ENCODE measurements at regions not wholly inside any gene's neighbourhood (a gene's known extent, or its start where the extent isn't known, plus 50 kb on each side); places are given as distances from the start of the nearest gene placed in this dataset.

DNA sequence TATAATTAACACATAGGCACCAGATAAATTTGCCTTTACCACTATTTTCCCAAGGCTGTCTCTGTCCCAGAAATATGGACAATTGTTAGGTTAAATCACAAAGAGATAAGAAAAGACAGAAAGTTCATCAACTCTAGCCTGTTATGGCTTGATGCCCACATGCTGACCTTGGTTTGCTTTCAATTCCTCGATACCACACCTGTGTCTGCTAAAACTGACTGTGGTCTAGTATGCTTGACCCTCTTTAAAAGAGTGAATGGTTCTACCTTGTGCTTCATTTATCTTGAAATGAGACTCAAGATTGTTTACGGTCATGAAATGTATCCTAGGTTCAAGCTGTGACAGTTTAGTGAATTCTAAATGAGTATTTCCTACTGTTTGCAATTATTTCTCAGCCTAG lies 909.0 kb upstream of the LRRTM1 start:
- DNase-seq = no peak

DNA sequence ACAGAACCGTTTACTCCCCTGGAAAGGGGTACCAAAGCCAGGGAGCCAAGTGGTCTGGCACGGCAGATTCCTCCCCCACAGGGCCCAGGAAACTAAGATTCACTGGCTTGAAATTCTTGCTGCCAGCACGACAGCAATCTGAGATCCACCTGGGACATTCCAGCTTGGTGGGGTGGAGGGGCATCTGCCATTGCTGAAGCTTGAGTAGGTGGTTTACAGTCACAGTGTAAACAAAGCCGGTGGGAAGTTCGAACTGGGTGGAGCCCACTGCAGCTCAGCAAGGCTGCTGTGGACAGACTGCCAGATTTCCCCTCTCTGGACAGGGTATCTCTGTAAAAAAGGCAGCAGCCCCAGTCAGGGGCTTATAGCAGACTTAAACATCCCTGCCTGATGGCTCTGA lies 901.7 kb upstream of the LRRTM1 start:
- no peak for DNase-seq

DNA sequence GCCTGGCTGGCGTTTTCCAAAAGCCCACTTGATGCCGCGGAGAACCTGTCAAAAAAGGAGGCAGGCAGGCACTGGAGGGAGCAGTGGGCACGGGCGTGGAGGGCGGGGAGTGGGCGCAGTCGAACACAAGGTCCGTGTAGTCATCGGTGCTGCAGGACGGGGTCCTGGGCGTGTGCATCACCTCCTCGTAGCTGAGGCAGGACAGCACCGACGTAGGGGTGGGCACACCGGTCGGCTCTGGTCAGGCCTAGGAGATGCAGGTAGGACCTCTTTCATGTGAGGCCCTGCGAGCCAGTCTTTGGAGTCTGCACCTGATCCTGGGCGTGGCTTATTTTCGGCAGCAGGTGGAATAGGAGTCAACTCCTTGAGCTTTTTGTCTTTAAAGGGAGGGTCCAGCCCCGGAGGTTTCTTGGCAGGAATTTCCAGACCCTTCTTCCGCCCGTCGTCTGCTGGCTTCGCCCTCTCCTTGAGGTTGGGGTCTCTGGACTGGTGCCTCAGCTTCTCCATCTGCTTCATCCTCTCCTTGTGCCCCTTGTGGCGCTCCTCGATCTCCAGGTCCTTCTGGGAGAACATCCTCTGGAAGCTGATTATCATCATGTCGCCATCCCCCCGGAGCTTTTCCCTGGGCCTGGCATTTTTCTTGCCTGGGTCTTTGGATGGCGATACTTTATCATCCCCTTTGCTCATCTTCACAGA lies 892.5 kb upstream of the LRRTM1 start:
- no peak for DNase-seq

DNA sequence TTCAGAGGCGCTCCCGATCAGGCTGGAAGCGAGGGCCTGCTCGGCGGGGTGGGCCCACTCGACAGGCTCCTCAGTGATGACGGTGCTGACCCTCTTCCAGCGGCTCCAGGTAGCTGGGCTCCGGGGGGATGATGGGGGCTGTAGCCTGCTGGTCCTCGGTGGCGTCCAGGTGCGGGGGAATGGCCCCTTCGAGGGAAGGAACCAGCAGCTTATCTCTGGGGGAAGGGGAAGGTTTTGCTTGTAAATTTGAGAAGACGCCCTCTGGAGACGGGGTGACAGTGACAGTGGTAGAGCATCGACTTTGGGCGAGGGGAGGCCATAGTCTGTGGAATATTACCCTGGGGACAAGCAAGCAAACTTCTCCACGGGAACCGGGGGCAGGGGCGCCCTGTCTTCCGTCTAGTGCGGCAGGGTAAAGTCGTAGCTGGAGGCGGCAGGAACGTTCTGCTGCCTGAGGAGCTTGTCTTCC lies 891.9 kb upstream of the LRRTM1 start:
- DNase-seq = no peak

DNA sequence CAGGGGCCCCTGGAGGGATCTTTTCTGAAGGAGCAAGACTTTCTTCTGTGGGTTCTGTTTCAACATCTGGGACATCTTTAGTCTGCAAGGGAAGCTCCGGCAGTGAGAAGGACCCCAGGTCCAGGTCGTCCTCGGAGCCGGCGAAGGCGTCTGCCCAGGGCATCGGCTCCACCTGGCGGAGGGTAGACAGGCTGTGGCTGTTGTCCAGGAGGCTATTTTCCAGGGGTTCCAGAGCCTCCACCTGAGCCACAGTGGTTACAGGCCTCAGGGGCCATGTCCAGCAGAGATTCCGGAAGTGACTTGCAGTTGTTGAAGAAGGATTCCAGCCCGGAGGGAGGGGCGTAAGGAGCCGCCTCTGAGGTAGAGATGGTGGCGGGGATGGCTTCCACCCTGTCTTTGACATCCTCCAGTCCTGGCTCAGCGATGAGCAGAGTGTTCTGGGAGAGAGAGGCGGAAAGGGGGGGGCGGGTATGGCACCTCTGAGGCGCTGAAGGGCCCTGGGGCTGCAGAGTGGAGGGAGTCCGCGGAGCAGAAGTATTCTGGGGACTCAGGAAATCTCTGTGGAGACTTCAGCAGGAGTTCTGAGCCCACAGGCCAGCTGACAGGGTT lies 891.3 kb upstream of the LRRTM1 start:
- DNase-seq = no peak

DNA sequence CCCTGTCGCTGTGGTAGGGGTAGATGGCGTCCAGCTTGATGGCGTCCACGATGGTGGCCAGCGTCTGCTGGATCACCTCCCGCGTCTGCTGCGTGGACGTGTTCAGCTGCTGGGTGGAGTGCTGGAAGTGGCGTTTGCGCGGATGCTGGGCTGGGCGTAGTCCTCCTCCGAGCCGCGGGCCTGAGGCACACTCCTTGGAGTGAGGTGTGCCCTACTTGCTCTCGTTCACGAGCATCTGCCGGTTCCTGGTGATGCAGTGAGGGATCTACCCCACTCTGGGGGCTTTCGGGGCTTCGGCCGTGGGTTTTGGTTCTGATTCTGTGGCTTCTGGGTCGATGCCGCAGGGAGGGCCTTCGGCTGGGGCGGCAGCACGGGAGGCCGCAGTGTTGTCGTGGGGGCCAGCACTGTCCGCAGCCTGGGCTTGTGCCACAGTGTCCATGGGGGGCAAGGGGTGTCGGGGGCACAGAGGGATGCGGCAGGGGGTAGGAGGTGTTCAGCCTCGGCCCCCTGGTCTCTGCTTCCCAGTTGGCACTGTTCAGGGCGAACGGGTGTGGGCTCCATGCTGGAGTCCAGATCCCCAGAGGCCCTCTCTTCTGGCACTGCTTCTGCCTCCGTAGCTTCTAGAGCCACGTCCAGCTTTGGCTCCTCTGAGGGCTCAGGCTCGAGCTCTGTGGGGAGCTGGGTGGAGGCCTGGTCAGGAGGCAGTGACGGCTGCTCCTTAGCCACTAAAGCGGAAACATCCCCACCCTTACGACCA lies 890.6 kb upstream of the LRRTM1 start:
- no peak for DNase-seq

DNA sequence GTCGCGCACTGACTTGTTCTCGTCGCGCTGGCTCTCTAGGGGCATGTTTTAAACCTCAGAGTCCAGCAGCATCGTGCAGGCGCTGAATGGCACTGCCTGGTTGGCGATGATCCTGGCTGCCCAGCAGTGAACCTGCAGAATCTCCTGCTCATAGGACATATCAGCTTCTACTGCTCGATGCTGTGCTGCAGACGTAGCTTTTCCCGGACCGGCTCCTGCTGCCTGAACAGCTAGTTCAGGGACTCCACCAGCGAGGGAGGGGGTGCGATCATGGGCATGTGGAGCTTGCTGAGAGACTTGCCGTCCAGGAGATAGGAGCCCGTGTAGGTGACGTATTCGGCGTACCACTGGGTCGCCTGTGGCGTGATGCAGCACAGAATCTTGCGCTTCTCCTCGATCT lies 890.0 kb upstream of the LRRTM1 start:
- no peak for DNase-seq

DNA sequence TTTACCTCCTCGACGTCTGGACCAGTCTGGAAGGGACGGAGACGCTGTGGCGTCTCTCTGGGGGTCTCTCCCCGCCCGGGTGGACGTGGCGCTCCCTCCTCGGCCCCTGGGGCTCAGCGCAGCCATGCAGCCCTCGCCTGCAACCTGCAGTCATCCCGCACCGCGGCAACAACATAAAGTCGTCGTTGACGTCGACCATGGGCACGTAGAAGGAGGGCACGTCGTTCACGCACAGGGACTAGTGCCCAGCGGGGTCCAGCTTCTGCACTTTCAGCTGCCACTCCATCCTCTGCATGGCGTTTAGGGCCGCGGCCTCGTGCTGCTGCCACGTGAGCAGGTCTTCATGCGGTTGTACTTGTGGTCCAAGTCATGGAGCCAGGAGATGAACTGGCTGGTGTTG lies 889.6 kb upstream of the LRRTM1 start:
- DNase-seq = no peak

DNA sequence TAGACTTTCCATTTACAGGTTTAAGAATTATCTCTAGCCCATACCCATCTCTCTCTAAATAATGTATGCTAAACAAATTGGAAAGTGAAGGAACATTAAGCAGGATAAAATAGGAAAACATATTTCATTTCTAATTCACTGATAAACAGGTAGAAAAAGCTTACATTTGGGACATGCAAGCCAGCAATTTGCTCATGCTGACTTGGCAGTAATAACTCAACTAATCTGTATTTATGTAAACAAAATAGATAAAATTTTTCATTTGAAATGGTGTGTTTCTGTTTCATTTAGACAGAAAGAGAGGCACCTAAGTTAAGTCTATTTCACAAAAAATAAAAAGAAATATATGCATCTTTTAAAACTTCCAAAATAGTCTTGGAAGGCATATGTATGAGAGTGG lies 877.3 kb upstream of the LRRTM1 start:
- DNase-seq = no peak

DNA sequence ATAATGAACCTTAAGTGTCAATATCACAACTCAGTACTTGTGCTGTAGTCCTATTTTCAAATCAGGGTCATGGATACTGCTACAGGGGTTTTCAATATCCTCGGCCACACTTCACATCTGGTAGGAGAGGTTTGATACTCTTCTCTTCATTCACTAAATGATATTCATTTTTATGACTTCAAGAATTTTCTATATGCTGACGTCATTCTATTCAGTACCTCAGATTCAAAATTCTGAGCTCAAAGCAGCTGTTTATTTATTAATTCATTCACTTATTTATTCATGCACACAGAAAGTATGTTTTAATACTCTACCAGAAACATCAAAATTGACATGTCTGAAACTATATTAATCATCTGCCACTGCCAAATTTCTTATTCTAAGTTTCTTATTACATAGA lies 866.9 kb upstream of the LRRTM1 start:
- DNase-seq = no peak

DNA sequence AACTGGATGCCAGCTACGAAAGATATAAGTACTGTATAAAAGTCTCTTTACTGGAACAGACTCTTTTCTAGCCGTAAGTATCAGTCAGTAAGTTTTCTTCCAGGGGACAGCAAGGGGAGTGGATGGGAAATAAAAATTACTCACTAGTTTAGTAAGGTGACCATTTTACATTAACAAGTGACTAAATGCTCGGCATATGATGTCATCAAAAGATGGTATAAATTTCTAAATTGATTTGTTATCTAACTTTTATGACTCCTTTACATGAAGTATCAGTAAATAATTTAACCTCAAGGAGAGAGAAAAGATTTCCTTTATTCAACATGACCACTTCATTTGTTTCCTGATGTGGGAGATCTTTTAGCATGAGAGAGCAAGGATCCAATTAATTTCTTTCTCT lies 859.0 kb upstream of the LRRTM1 start:
- no peak for DNase-seq

DNA sequence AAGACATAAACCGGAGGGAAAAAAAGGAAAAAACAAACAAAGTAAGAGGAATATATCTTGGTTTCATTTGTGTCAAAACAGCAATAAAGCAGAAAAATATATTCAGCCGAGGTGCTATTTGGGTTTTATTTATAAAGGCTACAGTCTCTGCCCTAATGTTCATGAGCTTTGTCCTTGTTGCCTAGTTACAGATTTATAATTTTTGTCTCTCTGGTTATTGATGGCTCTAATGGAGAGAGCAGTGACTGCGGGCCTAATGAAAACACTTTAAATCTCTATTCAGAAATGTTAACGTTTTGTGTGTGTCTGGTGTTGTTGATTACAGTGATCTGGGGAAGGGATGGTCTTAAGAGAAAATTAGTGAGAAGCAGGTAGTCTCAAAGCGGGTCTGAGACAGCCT lies 854.0 kb upstream of the LRRTM1 start:
- no peak for DNase-seq

DNA sequence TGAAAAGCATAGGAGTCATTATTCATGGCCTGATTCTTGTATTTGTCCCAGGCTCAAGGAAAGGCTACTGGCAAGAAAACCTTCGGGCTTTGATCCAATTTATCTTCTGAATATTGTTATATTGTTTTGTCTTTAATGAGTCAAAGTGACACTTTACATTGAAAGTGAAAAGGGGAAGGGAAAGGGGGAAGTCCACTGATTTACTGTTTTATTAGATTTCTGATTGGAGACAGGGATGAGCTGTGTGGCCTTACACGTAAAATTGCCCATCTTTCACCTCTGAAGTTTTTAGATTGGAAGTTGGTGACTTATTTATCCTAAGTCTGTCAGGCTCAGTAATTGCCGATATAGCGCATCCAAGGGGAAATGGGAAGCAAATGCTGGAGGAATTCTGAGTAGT lies 843.8 kb upstream of the LRRTM1 start:
- no peak for DNase-seq

DNA sequence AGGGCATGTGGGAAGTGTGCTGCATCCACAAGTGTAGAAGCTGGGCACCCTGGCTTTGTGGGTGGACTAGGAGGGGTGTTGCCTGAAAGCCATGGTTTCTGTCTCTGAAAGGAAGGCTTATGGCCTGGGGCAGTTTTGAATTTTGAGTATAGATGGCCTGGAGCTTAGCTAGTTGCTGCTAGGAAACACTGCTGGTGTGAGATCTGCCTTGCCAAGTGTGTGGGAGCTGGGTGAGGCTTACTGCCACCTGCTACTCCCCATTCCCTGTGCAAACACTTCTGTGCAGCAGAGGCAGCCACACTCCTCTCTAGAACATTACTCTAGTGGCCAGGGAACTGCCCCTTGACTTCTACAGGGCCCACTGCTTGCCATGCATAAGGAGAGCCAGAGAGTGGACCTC lies 831.7 kb upstream of the LRRTM1 start:
- no peak for DNase-seq

DNA sequence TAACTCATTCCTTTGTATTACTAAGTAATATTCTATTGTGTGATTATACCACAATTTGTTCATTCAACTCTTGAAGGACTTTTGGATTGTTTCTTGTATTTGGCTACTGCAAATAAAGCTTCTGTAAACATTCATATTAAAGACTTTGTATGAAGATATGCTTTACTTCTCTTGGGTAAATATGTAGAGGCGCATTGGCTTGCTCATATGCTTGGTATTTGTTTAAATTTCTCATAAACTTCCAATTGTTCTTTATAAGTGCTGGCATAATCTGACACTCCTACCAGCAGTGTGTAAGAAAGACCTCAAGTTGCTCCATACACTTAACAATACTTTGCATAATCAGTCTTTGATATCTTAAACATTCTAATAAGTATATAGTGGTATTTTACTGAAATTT lies 792.8 kb upstream of the LRRTM1 start:
- no peak for DNase-seq

DNA sequence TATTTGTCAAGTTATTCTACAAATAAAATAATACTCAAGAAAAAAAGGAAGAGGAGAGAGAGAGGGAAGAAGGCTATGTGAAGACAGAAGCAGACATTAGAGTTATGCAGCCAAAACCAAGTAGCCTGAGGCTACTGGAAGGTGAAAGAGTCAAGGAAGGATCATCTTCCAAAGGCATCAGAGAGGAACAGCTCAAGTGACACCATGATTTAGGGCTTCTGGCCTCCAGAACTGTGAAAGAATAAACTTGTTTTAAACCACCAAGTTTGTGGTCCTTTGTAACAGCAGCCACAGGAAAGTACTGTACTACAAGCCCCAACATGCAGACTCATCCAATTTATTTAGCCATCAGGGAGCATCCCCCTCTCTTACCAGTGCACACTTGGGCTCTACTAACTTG lies 788.5 kb upstream of the LRRTM1 start:
- DNase-seq = no peak

DNA sequence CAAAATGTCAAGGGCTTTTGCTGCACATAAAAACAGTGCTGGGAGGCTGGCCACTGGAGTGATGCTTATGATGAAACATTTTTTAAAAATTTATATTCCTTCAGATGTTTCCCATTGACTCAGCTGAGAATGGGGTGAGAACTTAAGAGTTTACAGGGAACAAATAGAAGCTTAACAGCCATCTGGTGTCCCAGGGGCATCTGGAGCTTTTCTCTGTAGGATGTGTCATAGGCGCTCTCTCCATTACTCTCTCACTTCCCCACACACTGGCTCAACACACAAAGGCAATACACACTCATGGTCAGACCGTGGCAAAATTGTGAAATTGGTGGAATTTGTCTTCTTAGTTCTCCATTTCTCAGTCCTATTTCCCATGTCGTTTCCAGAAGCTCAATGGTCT lies 783.1 kb upstream of the LRRTM1 start:
- DNase-seq = no peak

DNA sequence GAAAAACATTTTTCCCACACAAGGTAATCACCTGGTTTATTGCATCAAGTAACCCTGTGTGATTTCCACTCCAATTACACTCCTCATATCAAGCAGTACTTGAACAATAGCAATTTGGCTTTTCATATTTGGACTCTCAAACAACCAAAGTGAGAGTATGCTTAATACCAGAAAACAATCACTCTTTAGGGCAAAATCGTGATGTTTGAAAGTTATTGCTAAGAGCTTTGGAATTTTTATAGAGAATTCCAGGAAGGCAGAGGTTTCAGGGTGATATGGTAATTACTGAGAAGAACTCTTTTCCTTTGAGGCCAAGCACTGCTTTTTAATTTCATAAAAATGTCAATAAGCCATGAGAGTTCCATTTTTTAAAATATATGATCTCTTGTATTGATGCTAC lies 779.5 kb upstream of the LRRTM1 start:
- no peak for DNase-seq

DNA sequence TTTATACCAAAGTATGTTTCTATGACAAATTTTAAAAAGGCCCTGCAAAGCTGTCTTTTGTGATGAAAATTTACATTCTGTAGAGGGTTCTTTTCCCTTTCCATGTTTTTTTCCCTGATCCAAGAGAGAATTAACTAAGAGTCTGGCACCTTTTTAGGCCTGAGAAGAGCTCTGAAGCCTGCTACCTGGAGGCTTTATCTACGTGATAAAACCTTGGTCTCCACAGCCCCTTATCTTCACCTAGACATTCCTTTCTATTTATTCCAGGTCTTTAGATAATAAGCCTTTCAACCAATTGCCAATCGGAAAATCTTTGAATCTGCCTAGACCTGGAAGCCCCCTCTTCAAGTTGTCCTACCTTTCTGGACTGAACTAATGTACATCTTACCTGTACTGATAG lies 774.1 kb upstream of the LRRTM1 start:
- DNase-seq = no peak

DNA sequence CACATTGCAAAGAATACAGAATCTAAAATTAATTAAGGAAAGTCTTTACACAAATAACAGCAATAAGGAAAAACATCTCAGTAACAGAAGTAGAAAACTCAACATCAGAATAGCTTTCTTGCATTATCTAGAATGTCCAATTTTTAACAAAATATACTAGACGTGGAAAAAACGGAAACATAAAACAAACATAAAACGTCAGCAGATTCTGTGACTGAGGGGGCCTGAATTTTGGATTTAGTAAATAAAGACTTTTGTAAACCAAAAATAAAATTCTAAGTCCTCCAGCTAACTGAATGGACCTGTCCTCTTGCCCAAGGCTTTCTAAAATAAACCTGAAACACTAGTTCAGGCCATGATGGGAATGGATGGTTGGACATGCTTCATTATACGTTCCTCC lies 773.5 kb upstream of the LRRTM1 start:
- no peak for DNase-seq

DNA sequence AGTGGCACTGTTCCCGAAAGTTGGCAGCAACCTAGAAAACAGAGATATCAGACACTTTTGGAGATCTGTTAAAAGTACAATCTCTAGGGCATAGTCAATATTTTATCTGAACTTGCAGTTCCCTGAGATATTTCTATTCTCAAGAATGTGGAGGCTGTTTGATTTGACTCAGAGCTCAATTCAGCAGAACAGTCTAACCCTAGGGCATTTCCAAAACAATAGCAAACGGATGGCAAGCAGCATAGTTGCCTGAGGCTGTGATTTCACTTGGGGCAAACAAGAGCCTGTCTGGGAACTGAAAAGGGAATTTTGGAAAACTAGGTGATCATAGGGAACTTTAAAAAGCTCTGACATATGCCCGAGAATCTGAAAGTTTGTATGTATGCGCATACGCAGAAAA lies 772.8 kb upstream of the LRRTM1 start:
- DNase-seq = no peak

DNA sequence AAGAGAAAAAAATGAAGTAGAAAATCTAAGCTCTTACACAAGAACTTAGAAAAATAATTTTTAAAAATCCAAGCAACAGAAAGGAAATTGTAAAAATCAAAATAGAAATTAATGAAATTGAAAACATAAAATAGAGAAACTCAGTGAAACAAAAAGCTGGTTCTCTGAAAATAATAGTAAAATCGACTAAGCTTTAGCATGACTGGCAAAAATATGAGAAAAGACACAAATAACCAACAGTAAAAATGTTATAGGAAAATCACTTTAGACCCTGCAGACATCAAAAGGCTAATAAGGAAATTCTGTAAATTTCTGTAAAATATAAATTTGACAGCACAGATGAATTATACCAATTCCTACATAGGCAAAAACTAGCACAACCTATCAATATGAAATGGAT lies 768.9 kb upstream of the LRRTM1 start:
- DNase-seq = no peak

DNA sequence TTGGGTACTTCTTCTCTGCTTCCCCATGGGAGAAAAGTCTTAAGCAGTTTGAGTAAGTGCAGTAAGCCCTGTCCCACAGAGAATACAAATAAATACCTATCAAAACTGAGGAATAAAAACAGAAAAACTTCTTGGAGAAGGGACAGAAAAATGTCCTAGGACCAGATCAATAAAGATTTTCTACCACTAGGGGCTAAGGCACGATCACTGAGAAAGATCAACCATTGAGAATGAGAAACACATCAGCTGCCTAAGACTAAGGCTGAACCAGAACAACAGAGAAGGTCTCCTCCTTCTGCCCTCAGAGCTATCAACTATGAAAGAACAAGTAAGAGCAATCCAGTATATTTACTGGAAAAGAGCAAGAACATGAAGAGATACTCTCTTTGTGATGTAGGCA lies 763.6 kb upstream of the LRRTM1 start:
- no peak for DNase-seq

DNA sequence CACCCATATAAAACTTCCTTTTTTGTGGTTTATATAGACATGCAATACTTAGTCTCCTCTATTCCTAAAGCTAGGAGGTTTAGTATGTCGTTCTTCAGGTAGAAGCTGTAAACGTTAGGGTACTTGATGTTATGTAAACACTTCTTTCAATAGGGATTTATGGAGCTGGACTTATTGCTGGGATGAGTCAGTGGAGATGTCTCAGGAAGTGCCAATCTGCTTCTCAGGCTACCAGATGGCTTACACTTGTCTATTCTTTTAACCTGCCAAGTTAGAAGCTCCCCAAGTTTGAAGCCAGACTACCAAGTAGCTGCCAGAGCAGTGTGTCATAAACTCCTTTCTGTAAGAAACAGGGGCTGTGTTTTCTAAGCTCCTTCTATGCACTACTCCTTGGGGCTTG lies 756.5 kb upstream of the LRRTM1 start:
- no peak for DNase-seq

All from NCI-H1092 (cell line).